ENCODE measurements at regions not wholly inside any gene's neighbourhood (a gene's known extent, or its start where the extent isn't known, plus 50 kb on each side); places are given as distances from the start of the nearest gene placed in this dataset.

DNA sequence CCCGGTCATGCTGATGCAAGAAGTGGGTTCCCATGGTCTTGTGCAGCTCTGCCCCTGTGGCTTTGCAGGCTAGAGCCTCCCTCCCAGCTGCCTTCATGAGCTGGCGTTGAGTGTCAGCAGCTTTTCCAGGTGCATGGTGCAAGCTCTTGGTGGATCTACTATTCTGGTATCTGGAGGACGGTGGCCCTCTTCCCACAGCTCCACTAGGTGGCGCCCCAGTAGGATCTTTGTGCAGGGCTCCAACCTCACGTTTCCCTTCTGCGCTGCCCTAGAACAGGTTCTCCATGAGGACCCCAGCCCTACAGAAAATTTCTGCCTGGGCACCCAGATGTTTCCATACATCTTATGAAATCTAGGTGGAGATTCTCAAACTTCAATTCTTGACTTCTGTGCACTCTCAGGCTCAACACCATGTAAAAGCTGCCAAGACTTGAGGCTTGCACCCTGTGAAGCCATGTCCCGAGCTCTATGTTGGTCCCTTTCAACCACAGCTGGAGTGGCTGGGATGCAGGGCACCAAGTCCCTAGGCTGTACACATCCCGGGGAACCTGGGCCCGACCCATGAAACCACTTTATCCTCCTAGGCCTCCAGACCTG, 238.4 kb upstream of the MDFIC2 start:
- H3K27me3 ChIP-seq (ENCODE audit: control insufficient read depth, insufficient read depth, low read length): no peaks in the 10 kb centered on the region
- no peak overlapping the region for H3K4me3 ChIP-seq (ENCODE audit: low read length)
- WGBS (ENCODE audit: insufficient coverage, low lambda C conversion rate): no CpG with 5 or more reads among the region's 9 CpGs

DNA sequence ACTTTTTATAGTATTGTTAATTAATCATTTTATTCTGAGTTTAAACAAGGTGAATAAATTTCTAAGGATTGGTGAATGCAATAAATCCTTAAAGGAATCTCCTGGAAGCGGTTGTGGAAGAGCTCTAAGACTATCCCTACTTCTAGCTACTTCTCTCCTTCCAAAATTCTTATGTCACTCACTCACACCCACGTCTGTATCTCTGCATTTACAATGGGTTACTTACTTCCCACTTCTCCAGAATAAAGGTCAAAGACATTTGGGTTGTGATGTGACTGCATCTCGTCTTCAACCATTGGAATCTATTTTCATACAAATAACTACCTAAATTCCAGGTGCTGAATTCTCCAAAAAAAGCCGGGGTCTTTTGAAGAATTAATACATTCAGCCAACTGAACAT, 234.2 kb upstream of the MDFIC2 start:
- peaks cover 3% of the 10 kb centered on the region for H3K4me1 ChIP-seq (ENCODE audit: control insufficient read depth, insufficient read depth, low read length)
- H3K4me3 ChIP-seq (ENCODE audit: low read length): no peak overlapping the region
- H3K36me3 ChIP-seq (ENCODE audit: control insufficient read depth, insufficient read depth, low read length): no peaks in the 10 kb centered on the region
- DNase-seq: no peak
- H3K27me3 ChIP-seq (ENCODE audit: control insufficient read depth, insufficient read depth, low read length): no peaks in the 10 kb centered on the region
- no peaks in the 10 kb centered on the region for H3K9me3 ChIP-seq (ENCODE audit: control insufficient read depth, low read depth, low read length)
- WGBS (ENCODE audit: insufficient coverage, low lambda C conversion rate): 100% methylated on average over 1 of the region's 4 CpGs
- no peak overlapping the region for H3K27ac ChIP-seq (ENCODE audit: low read length)

More for the DNA sequence above, 238.4 kb upstream of the MDFIC2 start:
- peak; percentile 24 to 30 for DNase-seq
- Histone ChIP-seq H3K27ac (ENCODE audit: low read length) (no peak overlapping the region), H3K9me3 (ENCODE audit: control insufficient read depth, low read depth, low read length) (no peaks in the 10 kb centered on the region), H3K36me3 (ENCODE audit: control insufficient read depth, insufficient read depth, low read length) (no peaks in the 10 kb centered on the region), H3K4me1 (ENCODE audit: control insufficient read depth, insufficient read depth, low read length) (peaks cover 3% of the 10 kb centered on the region)

DNA sequence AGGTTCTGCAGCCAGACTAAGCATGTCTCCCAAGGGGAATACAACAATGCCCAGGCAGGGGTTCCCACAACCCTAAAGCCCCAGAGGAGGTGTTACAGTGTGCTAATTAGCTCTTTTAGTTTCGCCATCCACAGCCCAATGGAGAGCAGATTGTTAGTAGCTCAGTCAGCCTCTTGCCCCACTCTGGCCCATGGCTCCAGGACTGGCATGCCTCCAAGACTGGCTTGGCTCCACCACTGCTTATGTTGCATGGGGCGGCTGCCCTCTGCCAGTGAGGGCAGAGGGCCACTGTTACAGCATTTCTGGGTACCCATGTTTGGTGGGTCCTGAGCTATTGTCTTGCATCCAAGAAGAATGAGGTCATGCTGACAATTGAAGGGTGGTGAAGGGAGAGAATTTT, 231.1 kb upstream of the MDFIC2 start:
- Histone ChIP-seq H3K4me1 (ENCODE audit: control insufficient read depth, insufficient read depth, low read length) (no peaks in the 10 kb centered on the region), H3K27me3 (ENCODE audit: control insufficient read depth, insufficient read depth, low read length) (no peaks in the 10 kb centered on the region), H3K9me3 (ENCODE audit: control insufficient read depth, low read depth, low read length) (no peaks in the 10 kb centered on the region), H3K36me3 (ENCODE audit: control insufficient read depth, insufficient read depth, low read length) (no peaks in the 10 kb centered on the region), H3K4me3 (ENCODE audit: low read length) (no peak overlapping the region), H3K27ac (ENCODE audit: low read length) (no peak overlapping the region)
- WGBS (ENCODE audit: insufficient coverage, low lambda C conversion rate): no CpG with 5 or more reads among the region's 2 CpGs
- no peak for DNase-seq

DNA sequence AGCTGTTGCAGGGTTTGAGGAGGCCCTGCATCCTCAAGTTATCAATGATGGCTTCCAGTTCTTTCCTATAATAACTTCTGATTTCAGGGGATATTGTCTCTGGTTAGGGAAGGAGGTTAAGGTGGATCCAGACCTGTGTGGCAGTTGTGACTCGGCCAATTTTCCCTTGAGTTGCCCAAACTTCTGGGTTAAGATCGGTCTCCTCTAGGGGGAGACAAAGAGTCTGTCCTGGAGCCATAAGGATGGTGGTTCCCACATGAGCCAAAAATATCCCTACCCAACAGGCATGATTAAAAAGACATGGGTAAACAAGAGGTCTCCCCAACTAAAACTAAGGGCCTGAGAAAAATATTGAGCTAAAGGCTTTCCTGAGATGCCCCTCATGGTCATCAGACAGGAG, 227.5 kb upstream of the MDFIC2 start:
- Histone ChIP-seq H3K27me3 (ENCODE audit: control insufficient read depth, insufficient read depth, low read length) (peaks cover 2% of the 10 kb centered on the region), H3K9me3 (ENCODE audit: control insufficient read depth, low read depth, low read length) (no peaks in the 10 kb centered on the region), H3K4me1 (ENCODE audit: control insufficient read depth, insufficient read depth, low read length) (no peaks in the 10 kb centered on the region), H3K27ac (ENCODE audit: low read length) (no peak overlapping the region), H3K36me3 (ENCODE audit: control insufficient read depth, insufficient read depth, low read length) (no peaks in the 10 kb centered on the region), H3K4me3 (ENCODE audit: low read length) (no peak overlapping the region)
- no CpG with 5 or more reads among the region's 2 CpGs for WGBS (ENCODE audit: insufficient coverage, low lambda C conversion rate)
- no peak for DNase-seq

DNA sequence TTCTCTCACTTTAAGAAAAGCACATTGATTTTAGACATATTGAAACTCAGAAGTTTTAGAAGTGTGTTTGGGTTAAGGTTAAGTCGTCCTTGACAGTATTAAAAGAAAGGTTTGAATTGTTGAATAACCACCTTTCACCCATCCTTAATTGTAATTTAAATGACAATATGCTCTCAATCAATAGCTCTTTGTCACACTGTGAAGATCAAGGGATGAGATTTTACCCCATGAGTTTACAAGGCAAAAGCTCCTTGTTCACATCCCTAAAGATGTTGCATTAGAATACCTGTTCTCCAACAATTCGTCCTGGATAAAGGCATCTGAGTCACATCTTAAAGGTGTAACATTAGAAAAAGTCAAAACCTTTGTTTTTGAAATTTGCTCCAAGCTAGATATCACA, 220.4 kb upstream of the MDFIC2 start:
- no peak overlapping the region for H3K27ac ChIP-seq (ENCODE audit: low read length)
- no peak overlapping the region for H3K4me3 ChIP-seq (ENCODE audit: low read length)
- WGBS (ENCODE audit: insufficient coverage, low lambda C conversion rate): no CpG with 5 or more reads among the region's 2 CpGs
- no peak for DNase-seq
- no peaks in the 10 kb centered on the region for H3K9me3 ChIP-seq (ENCODE audit: control insufficient read depth, low read depth, low read length)
- no peaks in the 10 kb centered on the region for H3K36me3 ChIP-seq (ENCODE audit: control insufficient read depth, insufficient read depth, low read length)
- H3K4me1 ChIP-seq (ENCODE audit: control insufficient read depth, insufficient read depth, low read length): no peaks in the 10 kb centered on the region
- H3K27me3 ChIP-seq (ENCODE audit: control insufficient read depth, insufficient read depth, low read length): peaks cover 7% of the 10 kb centered on the region

DNA sequence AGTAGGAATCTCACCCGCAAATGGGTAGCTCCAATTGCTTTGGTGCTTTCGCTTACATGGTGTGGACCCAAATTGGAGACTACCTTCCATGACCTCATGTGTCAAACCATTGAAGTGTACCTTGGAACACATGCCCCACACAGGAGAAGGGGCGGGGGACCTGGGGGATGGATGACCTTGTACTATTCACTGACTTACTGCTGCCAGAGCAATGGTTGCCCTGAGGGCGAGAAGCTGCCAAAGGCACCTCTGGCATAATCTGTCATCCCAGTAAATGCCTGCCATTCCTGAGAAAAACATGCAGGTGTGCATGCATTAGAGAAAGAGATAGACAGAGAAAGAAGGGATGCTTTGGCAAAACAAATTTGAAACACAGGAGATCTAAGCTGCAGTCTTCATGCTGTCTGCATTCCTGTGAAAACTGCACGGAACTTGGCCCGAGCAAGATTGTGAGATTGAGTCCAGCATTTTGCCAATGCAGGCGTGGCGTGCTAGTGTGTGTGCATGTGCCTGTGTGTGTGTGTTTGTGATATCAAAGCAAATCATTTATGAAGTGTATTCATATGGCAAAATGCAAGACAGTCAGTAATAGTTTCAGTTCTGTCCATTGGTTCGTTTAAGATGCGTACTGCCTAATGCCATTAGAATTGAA, 219.5 kb upstream of the MDFIC2 start:
- H3K27me3 ChIP-seq (ENCODE audit: control insufficient read depth, insufficient read depth, low read length): peaks cover 7% of the 10 kb centered on the region

DNA sequence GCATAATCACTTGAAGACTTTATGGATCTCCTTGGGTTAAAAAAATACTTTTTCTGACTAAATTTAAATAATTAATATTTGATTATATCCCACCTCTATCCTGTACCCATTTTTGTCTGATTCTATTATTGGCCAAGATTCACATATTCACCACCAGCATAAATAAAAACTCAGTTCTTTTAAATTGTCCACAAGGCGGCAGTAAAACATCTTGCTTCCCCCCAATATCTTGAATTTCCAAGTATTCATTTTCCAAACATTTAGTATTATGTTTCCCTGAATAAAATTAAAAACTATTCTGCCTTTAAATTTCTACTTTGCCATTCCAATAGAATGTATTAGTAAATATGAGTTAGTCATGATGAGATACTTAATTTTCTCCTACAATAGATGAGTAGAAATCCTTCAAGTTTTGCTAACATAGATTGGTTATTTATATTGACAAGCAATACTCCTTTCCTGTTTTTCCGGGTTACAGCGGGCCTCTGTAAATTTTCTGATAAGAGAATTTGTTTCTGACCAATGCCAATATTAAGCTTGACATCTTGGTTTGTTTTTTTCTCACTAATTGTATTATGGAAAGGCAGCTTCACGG, 218.7 kb upstream of the MDFIC2 start:
- Histone ChIP-seq H3K9me3 (ENCODE audit: control insufficient read depth, low read depth, low read length) (no peaks in the 10 kb centered on the region), H3K4me1 (ENCODE audit: control insufficient read depth, insufficient read depth, low read length) (no peaks in the 10 kb centered on the region), H3K27me3 (ENCODE audit: control insufficient read depth, insufficient read depth, low read length) (peaks cover 6% of the 10 kb centered on the region), H3K4me3 (ENCODE audit: low read length) (no peak overlapping the region), H3K27ac (ENCODE audit: low read length) (no peak overlapping the region), H3K36me3 (ENCODE audit: control insufficient read depth, insufficient read depth, low read length) (no peaks in the 10 kb centered on the region)
- peak in 1 of 2 donors; percentile 10 for DNase-seq
- 9% methylated on average over 3 of the region's 4 CpGs for WGBS (ENCODE audit: insufficient coverage, low lambda C conversion rate)

More for the DNA sequence above, 219.5 kb upstream of the MDFIC2 start:
- H3K4me3 ChIP-seq (ENCODE audit: low read length): no peak overlapping the region
- no peak overlapping the region for H3K27ac ChIP-seq (ENCODE audit: low read length)
- DNase-seq: no peak
- 86% methylated on average over 2 of the region's 10 CpGs for WGBS (ENCODE audit: insufficient coverage, low lambda C conversion rate)
- no peaks in the 10 kb centered on the region for H3K4me1 ChIP-seq (ENCODE audit: control insufficient read depth, insufficient read depth, low read length)
- H3K36me3 ChIP-seq (ENCODE audit: control insufficient read depth, insufficient read depth, low read length): no peaks in the 10 kb centered on the region
- no peaks in the 10 kb centered on the region for H3K9me3 ChIP-seq (ENCODE audit: control insufficient read depth, low read depth, low read length)

DNA sequence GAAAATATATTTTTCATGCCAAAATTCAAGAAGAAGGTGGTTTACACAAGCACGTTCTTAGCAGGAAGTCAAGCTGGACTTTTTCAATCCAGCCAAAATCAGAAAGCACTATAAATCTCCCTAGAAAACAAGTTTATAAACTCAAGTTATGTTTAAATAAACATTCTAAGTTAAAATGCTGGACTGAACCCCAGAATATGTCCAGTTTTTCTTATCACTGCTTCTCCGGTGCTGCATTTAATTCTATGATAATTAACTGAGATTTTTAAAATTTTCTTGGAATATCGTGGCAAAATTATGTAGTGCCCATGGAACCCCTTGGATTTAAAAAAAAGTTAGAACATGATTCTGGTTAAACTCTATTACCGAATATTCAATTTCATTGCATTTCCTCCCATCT, 218.2 kb upstream of the MDFIC2 start:
- H3K36me3 ChIP-seq (ENCODE audit: control insufficient read depth, insufficient read depth, low read length): no peaks in the 10 kb centered on the region
- WGBS (ENCODE audit: insufficient coverage, low lambda C conversion rate): 78% methylated on average over 4 of the region's 4 CpGs
- no peak for DNase-seq
- H3K4me3 ChIP-seq (ENCODE audit: low read length): no peak overlapping the region
- H3K27me3 ChIP-seq (ENCODE audit: control insufficient read depth, insufficient read depth, low read length): peaks cover 6% of the 10 kb centered on the region
- H3K4me1 ChIP-seq (ENCODE audit: control insufficient read depth, insufficient read depth, low read length): no peaks in the 10 kb centered on the region
- no peaks in the 10 kb centered on the region for H3K9me3 ChIP-seq (ENCODE audit: control insufficient read depth, low read depth, low read length)
- no peak overlapping the region for H3K27ac ChIP-seq (ENCODE audit: low read length)

DNA sequence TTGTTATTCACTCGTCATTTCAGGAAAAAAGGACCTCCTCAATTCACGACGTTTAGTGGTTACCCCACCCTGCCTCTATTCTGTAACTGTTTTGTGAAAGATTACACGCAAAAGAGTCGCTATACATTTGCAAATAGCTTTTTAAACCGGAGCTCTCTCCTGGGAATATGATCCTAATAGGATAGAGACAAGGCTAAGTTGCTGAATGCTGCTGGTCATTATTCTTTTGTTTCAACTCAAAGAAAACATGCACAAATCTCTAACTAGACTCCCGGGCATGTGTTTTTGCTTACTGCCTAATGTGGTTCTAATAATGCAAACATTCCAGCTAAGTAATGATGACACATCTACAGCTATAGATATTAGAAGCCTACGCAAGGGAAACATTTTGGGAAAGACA, 214.6 kb upstream of the MDFIC2 start:
- peaks cover 4% of the 10 kb centered on the region for H3K27me3 ChIP-seq (ENCODE audit: control insufficient read depth, insufficient read depth, low read length)
- 45% methylated on average over 2 of the region's 8 CpGs for WGBS (ENCODE audit: insufficient coverage, low lambda C conversion rate)
- H3K36me3 ChIP-seq (ENCODE audit: control insufficient read depth, insufficient read depth, low read length): no peaks in the 10 kb centered on the region
- no peak for DNase-seq
- no peaks in the 10 kb centered on the region for H3K4me1 ChIP-seq (ENCODE audit: control insufficient read depth, insufficient read depth, low read length)
- H3K27ac ChIP-seq (ENCODE audit: low read length): no peak overlapping the region
- H3K9me3 ChIP-seq (ENCODE audit: control insufficient read depth, low read depth, low read length): no peaks in the 10 kb centered on the region
- H3K4me3 ChIP-seq (ENCODE audit: low read length): no peak overlapping the region

DNA sequence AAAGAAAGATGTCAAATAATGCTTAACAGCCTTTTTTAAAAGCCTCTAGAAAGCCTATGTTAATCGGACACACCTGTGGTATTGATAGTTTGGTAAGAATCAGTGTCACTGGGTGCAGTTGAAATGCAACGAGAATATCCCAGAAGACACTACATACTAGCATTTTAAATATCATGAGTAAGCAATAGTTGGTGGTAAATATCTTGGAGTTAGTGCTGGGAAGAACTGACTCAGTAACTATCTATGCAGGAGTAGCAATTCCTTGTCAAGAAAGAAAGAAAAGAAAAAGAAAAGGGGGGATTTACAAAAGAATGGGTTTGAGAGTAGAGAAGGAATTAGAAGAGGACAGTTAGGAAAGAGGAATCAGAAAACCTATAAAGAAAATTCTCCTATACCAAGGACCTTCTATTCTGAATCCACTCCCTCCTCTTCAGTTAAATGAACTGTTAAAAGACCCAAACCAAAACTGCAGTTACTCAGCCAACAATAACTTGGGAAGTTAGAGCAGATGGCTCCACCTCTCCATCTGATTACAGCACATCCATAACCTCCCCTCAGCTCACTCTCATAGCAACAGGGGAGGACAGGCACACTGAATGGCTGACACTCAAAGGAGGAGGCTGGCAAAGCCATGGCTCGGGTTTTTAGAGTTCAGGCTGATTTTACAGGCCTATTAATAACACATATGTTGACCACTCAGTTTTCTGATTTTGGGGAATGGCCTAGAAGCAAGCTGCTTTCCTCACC, 207.6 kb upstream of the MDFIC2 start:
- Histone ChIP-seq H3K4me1 (ENCODE audit: control insufficient read depth, insufficient read depth, low read length) (no peaks in the 10 kb centered on the region), H3K27ac (ENCODE audit: low read length) (no peak overlapping the region), H3K4me3 (ENCODE audit: low read length) (no peak overlapping the region), H3K9me3 (ENCODE audit: control insufficient read depth, low read depth, low read length) (no peaks in the 10 kb centered on the region), H3K27me3 (ENCODE audit: control insufficient read depth, insufficient read depth, low read length) (peaks cover 4% of the 10 kb centered on the region), H3K36me3 (ENCODE audit: control insufficient read depth, insufficient read depth, low read length) (no peaks in the 10 kb centered on the region)
- 100% methylated on average over 1 of the region's 3 CpGs for WGBS (ENCODE audit: insufficient coverage, low lambda C conversion rate)
- DNase-seq: no peak
